ENCODE measurements at regions not wholly inside any gene's neighbourhood (a gene's known extent, or its start where the extent isn't known, plus 50 kb on each side); places are given as distances from the start of the nearest gene placed in this dataset.

DNA sequence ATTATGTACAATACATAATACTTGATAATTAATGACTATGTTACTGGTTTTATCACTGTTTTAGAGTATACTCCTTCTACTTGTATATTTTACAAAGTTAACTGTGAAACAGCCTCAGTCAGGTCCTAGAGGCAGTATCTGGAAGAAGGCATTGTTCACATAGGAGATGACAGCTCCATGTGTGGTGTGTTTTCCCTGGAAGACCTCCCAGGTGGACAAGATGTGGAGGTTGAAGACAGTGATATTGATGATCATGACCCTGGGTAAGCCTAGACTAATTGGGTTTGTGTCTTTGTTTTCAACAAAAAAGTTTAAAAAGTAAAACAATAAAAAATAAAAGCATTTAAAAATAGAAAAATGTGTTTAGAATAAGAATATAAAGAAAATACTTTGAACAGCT, 96.4 kb downstream of the TRIB2 start:
- H3K27me3 Mint-ChIP-seq (ENCODE audit: low read depth), result no peaks in the 10 kb centered on the region
- DNase-seq (ENCODE audit: low spot score) (no peak), ATAC-seq (no peak)
- TF ChIP-seq STAT6 (CRISPR knock-in tag; conservative IDR thresholded peaks at IDR 0.05; ENCODE audit: low read depth) (no peak), PRRX2 (CRISPR knock-in tag; IDR thresholded peaks at IDR 0.05) (no peak), AR (CRISPR knock-in tag; IDR thresholded peaks at IDR 0.05) (no peak), ZNF425 (CRISPR knock-in tag; conservative IDR thresholded peaks at IDR 0.05) (no peak), ZNF396 (CRISPR knock-in tag; IDR thresholded peaks at IDR 0.05; ENCODE audit: borderline replicate concordance) (no peak), SOX15 (CRISPR knock-in tag; IDR thresholded peaks at IDR 0.05) (no peak), TCF7 (CRISPR knock-in tag; IDR thresholded peaks at IDR 0.05; ENCODE audit: low read depth) (no peak), GABPB1 (CRISPR knock-in tag; IDR thresholded peaks at IDR 0.05) (no peak), ZNF232 (CRISPR knock-in tag; IDR thresholded peaks at IDR 0.05) (no peak), ESRRA (CRISPR knock-in tag; IDR thresholded peaks at IDR 0.05; ENCODE audit: borderline replicate concordance) (no peak), USF2 (CRISPR knock-in tag; IDR thresholded peaks at IDR 0.05) (no peak), KAT7 (CRISPR knock-in tag; IDR thresholded peaks at IDR 0.05; ENCODE audit: borderline replicate concordance) (no peak), ZNF263 (CRISPR knock-in tag; IDR thresholded peaks at IDR 0.05; ENCODE audit: low read depth) (no peak), TEAD4 (CRISPR knock-in tag; IDR thresholded peaks at IDR 0.05) (no peak), CREM (CRISPR knock-in tag; IDR thresholded peaks at IDR 0.05) (no peak), SMAD4 (CRISPR knock-in tag; IDR thresholded peaks at IDR 0.05) (no peak), OVOL2 (CRISPR knock-in tag; IDR thresholded peaks at IDR 0.05; ENCODE audit: borderline replicate concordance) (no peak)
- TF ChIP-seq, protein P1, sequence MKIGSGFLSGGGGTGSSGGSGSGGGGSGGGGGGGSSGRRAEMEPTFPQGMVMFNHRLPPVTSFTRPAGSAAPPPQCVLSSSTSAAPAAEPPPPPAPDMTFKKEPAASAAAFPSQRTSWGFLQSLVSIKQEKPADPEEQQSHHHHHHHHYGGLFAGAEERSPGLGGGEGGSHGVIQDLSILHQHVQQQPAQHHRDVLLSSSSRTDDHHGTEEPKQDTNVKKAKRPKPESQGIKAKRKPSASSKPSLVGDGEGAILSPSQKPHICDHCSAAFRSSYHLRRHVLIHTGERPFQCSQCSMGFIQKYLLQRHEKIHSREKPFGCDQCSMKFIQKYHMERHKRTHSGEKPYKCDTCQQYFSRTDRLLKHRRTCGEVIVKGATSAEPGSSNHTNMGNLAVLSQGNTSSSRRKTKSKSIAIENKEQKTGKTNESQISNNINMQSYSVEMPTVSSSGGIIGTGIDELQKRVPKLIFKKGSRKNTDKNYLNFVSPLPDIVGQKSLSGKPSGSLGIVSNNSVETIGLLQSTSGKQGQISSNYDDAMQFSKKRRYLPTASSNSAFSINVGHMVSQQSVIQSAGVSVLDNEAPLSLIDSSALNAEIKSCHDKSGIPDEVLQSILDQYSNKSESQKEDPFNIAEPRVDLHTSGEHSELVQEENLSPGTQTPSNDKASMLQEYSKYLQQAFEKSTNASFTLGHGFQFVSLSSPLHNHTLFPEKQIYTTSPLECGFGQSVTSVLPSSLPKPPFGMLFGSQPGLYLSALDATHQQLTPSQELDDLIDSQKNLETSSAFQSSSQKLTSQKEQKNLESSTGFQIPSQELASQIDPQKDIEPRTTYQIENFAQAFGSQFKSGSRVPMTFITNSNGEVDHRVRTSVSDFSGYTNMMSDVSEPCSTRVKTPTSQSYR (CRISPR knock-in tag; IDR thresholded peaks at IDR 0.05), result no peak
- TF ChIP-seq, protein P2, sequence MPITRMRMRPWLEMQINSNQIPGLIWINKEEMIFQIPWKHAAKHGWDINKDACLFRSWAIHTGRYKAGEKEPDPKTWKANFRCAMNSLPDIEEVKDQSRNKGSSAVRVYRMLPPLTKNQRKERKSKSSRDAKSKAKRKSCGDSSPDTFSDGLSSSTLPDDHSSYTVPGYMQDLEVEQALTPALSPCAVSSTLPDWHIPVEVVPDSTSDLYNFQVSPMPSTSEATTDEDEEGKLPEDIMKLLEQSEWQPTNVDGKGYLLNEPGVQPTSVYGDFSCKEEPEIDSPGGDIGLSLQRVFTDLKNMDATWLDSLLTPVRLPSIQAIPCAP (CRISPR knock-in tag; IDR thresholded peaks at IDR 0.05), result no peak
- TF ChIP-seq, protein P3, sequence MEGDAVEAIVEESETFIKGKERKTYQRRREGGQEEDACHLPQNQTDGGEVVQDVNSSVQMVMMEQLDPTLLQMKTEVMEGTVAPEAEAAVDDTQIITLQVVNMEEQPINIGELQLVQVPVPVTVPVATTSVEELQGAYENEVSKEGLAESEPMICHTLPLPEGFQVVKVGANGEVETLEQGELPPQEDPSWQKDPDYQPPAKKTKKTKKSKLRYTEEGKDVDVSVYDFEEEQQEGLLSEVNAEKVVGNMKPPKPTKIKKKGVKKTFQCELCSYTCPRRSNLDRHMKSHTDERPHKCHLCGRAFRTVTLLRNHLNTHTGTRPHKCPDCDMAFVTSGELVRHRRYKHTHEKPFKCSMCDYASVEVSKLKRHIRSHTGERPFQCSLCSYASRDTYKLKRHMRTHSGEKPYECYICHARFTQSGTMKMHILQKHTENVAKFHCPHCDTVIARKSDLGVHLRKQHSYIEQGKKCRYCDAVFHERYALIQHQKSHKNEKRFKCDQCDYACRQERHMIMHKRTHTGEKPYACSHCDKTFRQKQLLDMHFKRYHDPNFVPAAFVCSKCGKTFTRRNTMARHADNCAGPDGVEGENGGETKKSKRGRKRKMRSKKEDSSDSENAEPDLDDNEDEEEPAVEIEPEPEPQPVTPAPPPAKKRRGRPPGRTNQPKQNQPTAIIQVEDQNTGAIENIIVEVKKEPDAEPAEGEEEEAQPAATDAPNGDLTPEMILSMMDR (IDR thresholded peaks at IDR 0.05), result no peak
- ChIA-PET CTCF (no interaction called here), POLR2A (no interaction called here)
- no peak overlapping the region for H3K4me3 Mint-ChIP-seq
- peaks cover 7% of the 10 kb centered on the region; the same call in 1 of the 2 replicates for H3K4me1 Mint-ChIP-seq
- H3K36me3 Mint-ChIP-seq, result no peaks in the 10 kb centered on the region
- H3K27ac Mint-ChIP-seq, result no peak overlapping the region
- peaks cover 5% of the 10 kb centered on the region; the same call in 1 of the 2 replicates for H3K9me3 Mint-ChIP-seq

All from WTC11 (cell line).